GM12892 (cell line): ENCODE measurements at regions not wholly inside any gene's neighbourhood (a gene's known extent, or its start where the extent isn't known, plus 50 kb on each side); places are given as distances from the start of the nearest gene placed in this dataset.

ENCODE experiments used
- POLR2AphosphoS5 ChIP-seq: IDR thresholded peaks from 2 replicates; pipeline ENCODE4 v1.6.1; 2011; ENCODE audit warnings: low read depth, low read length, control low read depth
- TAF1 ChIP-seq: IDR thresholded peaks from 2 replicates; pipeline ENCODE4 v1.6.1; 2011; ENCODE audit warnings: low read depth, mild to moderate bottlenecking, control low read depth, low read length, borderline replicate concordance

GRCh38 chr4:45745741-45746140, 378.1 kb downstream of the GABRG1 start:
- TF ChIP-seq TAF1: no peak
- TF ChIP-seq POLR2AphosphoS5: no peak
